ENCODE measurements at regions not wholly inside any gene's neighbourhood (a gene's known extent, or its start where the extent isn't known, plus 50 kb on each side); places are given as distances from the start of the nearest gene placed in this dataset.

- DNase-seq = peak in 1 of 2 donors; percentile 1
These were observed 110.2 kb upstream of the PIEZO2 start for GRCh38 chr18:11259469-11260150.

GRCh38 chr18:11258039-11258610 lies 108.8 kb upstream of the PIEZO2 start:
- no peak for DNase-seq

GRCh38 chr18:11256251-11256650 lies 106.9 kb upstream of the PIEZO2 start:
- no peak for DNase-seq

GRCh38 chr18:11251891-11252270 lies 102.5 kb upstream of the PIEZO2 start:
- no peak for DNase-seq

- no peak for DNase-seq
These were observed 102.0 kb upstream of the PIEZO2 start for GRCh38 chr18:11251229-11251890.

DNA sequence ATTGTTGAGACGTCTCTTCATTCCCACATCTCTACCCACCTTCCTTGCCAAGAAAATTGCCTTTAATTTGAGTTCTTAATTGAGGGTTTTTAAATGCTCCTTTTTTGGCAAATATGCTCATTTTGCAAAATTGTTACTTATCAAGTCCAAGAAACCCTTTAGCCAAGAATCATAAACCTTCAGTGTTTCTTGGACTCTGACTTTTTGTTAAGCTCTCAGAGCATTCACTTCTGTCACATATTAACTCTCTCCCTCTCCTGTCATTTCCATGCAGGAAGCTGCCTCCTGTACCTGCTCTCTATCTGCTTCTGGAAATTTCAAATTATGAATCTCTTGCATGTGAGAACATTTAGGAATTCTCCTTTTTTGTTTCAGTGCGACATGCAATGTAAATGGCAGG lies 100.0 kb upstream of the PIEZO2 start:
- no peak for DNase-seq

DNA sequence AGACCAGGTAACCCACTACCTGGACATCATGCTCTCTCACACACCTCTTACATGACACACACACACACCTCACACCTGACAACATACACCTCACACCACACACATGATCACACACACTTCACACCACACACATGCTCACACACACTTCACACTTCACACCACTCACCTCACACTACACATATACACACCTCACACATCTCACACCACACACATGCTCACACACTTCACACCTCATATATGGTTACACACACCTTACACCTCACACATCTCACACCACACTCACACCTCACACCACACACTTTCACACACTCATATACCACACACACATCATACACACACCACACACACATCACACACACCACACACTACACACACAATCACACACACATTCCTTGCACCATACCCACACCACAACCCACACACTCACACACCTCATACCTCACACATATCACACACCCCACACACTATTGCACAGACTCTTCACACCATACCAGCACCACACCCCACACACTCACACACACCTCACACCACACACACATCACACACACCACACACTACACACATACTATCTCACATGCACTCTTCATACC lies 98.1 kb upstream of the PIEZO2 start:
- no peak for DNase-seq

GRCh38 chr18:11246495-11247300 lies 97.3 kb upstream of the PIEZO2 start:
- DNase-seq = no peak

DNA sequence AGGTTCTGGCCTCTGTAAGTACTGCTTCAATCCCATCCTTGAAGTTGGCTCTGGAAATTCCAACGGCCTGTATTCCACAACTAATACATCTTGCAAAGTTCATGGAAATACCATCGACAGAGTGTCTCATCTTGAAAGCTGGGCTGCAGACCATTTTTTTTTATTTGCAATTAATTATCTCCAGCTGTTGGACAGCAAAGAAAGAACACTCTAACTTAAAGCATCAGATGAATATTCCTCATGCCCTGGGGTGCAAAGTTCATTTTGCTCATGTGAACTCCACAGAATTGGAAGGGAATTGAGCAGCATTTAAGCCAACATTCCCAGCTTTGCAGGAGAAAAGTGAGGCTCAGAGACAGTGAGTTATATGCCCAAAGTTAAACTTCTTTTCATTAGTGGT lies 96.5 kb upstream of the PIEZO2 start:
- DNase-seq = no peak

DNA sequence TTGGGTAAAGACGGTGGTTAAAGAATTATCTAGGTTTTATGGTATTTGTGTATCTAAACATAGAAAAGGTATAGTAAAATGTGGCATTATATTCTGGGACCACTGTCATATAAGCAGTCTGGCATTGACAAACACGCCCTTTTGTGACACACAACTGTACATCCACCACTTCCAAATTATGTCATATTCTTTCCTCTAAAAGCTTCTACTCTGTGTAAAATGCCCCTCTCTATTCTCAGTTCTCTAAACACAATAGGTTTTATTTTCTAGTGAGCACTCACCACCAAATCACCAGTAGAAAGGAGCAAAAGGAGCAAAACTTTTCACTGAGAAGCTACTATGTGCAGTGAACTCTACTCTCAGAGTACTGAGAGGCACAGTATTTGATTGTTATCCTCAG lies 88.1 kb upstream of the PIEZO2 start:
- no peak for DNase-seq

DNA sequence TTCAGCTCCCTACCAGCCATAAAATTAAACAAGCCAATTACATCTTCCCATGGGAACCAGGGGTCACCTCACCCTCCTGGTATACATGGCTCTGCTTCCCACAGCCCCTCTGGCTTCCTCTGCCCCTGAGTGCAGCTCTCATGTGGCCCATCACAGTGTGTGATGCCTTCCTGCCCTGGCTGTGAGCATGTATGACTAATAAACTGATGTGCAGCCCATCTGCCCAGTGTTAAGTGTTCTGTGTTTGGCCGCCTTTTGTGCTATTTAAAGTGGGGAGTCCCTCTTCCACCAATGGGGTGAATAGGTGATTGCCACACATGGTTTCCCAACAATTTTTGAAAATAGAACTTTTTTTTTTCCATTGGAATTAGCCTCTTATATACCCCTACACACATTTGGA lies 87.7 kb upstream of the PIEZO2 start:
- no peak for DNase-seq

DNA sequence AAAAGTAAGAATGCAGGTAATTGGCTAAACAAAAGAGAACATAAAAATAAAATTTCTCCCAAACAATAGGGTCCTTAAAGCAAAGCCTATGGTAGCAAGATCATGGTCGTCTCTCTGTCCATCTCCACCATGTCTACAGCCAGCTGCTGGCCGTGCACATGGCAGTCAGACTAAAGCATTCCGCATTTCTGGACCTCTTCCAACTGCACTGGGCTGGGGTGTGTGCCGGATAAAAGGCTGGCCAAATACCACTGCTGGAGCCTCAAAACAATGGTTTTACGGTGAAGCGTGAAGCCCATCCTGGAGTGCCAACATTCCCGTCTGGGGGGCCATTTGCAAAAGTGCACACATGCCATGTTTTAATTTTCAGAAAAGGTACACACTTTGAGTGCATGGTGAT lies 74.8 kb upstream of the PIEZO2 start:
- DNase-seq = no peak

DNA sequence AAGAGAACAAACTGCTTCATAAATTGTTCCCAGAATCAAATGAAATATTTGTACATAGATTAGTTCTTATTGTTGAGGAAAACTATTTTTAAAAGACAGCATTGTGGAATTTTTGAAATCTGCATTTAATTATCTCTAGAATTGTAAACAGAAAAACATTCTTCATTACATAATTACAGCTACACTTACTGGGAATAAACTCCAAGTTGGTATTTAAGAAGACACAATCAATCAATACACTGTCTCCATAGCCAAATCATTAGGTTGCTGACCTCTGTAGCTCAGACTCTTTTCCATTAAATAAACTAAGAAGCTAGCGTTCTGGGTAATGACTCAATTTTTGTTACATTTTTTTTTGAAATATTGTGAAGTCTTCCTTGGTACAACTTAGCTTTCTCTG lies 70.2 kb upstream of the PIEZO2 start:
- DNase-seq = no peak

DNA sequence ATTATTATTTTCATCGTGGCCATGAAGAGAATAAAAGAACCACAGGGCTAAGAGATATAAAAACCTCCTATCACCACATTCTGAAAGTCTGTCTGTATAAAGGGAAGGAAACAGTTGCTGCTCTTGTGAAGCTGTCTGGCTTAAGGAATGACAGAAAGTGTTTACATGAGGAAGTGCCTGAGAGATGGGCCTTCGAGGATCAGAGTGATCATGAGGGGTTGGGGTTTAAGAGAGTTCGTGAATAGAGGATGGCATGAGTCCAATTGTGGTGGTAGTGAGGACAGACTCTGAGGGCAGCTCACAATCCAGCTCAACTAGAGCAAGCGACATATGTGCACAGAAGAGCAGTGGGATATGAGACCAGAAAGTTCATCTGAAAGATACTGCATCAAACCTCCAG lies 65.8 kb upstream of the PIEZO2 start:
- no peak for DNase-seq

- DNase-seq = no peak
These were observed 54.7 kb upstream of the PIEZO2 start for GRCh38 chr18:11204020-11204419.

DNA sequence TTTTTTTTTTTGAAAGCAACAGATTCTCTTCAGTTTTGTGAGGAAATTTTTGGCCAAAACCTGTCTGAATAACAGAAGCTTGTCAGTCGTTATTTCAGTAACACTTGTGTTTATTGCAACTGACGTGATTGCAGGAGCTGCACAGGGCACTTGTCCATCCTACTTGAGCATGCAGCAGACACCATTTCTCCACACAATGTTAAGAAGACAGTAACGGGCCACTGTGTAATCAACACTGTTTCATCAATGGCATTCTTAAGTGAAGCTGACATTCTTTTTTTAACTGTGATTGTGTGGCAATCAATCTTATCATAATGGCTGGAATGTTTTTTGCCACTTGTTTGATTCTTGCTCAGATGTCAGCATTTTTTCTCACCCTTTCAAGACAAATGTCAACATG lies 50.1 kb upstream of the PIEZO2 start:
- DNase-seq = no peak

Data from CD4-positive, alpha-beta T cell treated with Interferon alpha-2 for 1 hour (primary cell).